ENCODE measurements at regions not wholly inside any gene's neighbourhood (a gene's known extent, or its start where the extent isn't known, plus 50 kb on each side); places are given as distances from the start of the nearest gene placed in this dataset.

DNA sequence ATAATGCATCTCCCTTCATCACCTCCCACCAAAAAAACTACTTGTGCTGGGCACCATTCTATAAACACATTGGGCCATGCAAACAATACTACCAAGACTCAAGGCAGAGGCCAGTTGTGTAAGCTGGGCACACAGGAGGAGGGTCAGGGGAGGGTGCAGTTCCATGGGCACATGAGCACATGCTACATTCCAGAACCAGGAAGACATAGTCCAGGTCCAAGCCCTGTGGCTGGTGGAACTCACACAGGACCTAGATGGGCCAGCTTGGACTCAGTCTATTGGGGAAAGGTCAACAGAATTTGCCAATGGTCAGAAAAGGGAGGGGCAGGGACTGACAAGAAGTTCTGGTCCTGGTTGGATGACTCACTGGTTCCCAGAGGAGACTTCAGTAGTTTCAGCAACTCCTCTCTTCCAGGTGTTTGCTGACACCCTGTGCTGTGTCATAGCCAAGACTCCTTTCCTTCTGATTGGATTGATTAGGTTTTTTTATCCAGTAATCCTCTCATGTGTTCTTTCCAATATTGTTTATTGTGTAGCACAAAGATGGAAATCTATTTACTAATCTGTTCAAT lies 249.7 kb downstream of the C1orf94 start:
- DNase-seq = no peak
- Histone ChIP-seq H3K9me3 (no peaks in the 10 kb centered on the region), H3K36me3 (no peaks in the 10 kb centered on the region), H3K4me3 (no peak overlapping the region), H3K27ac (no peak overlapping the region), H3K27me3 (no peaks in the 10 kb centered on the region), H3K4me1 (no peaks in the 10 kb centered on the region)
- in situ Hi-C loops (cut with MboI; ENCODE audit: low pct_ligation_motif_present in 1 of 4, low pct_unique_long_range_greater_than_20kb in 1 of 4, low sequenced_read_pairs in 3 of 4) (no loop called here), intact Hi-C loops (cut with DNase I; ENCODE audit: low total_unique reads) (no loop called here)
- no peak for TF ChIP-seq POLR2AphosphoS5 (IDR thresholded peaks at IDR 0.05)
- TF ChIP-seq, protein P1, sequence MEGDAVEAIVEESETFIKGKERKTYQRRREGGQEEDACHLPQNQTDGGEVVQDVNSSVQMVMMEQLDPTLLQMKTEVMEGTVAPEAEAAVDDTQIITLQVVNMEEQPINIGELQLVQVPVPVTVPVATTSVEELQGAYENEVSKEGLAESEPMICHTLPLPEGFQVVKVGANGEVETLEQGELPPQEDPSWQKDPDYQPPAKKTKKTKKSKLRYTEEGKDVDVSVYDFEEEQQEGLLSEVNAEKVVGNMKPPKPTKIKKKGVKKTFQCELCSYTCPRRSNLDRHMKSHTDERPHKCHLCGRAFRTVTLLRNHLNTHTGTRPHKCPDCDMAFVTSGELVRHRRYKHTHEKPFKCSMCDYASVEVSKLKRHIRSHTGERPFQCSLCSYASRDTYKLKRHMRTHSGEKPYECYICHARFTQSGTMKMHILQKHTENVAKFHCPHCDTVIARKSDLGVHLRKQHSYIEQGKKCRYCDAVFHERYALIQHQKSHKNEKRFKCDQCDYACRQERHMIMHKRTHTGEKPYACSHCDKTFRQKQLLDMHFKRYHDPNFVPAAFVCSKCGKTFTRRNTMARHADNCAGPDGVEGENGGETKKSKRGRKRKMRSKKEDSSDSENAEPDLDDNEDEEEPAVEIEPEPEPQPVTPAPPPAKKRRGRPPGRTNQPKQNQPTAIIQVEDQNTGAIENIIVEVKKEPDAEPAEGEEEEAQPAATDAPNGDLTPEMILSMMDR (IDR thresholded peaks at IDR 0.05) = no peak

DNA sequence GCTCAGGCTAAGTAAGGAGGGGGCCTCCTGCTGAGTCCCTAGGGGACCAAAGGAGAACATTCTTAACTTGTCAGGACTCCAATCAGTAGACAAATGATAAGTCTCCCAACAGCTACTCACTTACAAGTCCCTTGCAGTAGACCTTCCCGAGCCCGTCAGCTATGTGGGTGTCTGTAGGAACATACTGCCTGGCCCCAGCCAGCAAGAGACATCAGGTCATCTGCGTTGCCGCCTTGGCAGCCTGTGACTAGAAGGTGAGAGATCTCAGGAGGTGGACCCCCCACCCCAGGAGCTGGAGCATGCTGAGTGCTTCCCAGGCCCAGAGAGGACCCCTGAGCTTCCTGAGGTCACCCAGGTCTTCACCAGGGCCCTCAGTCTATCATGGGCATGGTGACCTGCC lies 250.5 kb downstream of the C1orf94 start:
- DNase-seq = no peak
- Histone ChIP-seq H3K27ac (no peak overlapping the region), H3K27me3 (no peaks in the 10 kb centered on the region), H3K4me1 (no peaks in the 10 kb centered on the region), H3K36me3 (no peaks in the 10 kb centered on the region), H3K4me3 (no peak overlapping the region), H3K9me3 (no peaks in the 10 kb centered on the region)
- TF ChIP-seq POLR2A (IDR thresholded peaks at IDR 0.05) = no peak
- no peak for TF ChIP-seq EP300 (IDR thresholded peaks at IDR 0.05; ENCODE audit: low read depth)
- TF ChIP-seq POLR2AphosphoS5 (IDR thresholded peaks at IDR 0.05) = no peak
- TF ChIP-seq, protein P1 (IDR thresholded peaks at IDR 0.05) = no peak
- in situ Hi-C loops (cut with MboI; ENCODE audit: low pct_ligation_motif_present in 1 of 4, low pct_unique_long_range_greater_than_20kb in 1 of 4, low sequenced_read_pairs in 3 of 4) = no loop called here
- 91% methylated on average over 4 of the region's 4 CpGs; no CpG with 5 or more reads in 1 of the 2 donors for whole genome bisulfite sequencing, 2 donors (ENCODE audit: low coverage in 1 of 2)
- intact Hi-C loops (cut with DNase I; ENCODE audit: low total_unique reads) = no loop called here

DNA sequence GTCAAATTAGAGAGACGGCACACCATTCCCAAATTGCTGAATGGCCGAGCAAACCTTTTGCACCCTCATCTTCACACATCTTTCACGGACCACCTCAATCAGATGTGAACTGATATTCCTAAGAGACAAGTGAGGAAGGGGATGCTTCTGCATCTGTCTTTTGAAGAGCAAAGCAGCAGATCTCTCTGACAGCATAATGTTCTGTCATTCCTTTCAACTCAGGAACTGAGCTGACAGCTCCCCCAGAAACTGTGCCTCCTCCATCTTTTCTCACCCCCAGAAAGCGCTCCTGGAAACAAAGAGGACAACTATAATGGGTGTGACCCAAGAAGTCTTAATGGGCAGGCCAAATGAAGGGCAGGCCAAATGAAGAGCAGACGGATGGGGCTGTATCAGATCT lies 256.4 kb downstream of the C1orf94 start:
- intact Hi-C loops (cut with DNase I; ENCODE audit: low total_unique reads) (no loop called here), in situ Hi-C loops (cut with MboI; ENCODE audit: low pct_ligation_motif_present in 1 of 4, low pct_unique_long_range_greater_than_20kb in 1 of 4, low sequenced_read_pairs in 3 of 4) (no loop called here)
- no peak for DNase-seq
- no peak overlapping the region for H3K27ac ChIP-seq
- no peaks in the 10 kb centered on the region for H3K36me3 ChIP-seq
- no peak overlapping the region for H3K4me3 ChIP-seq
- TF ChIP-seq, protein P1 (IDR thresholded peaks at IDR 0.05) = no peak
- TF ChIP-seq EP300 (IDR thresholded peaks at IDR 0.05; ENCODE audit: low read depth) = no peak
- TF ChIP-seq POLR2A (IDR thresholded peaks at IDR 0.05) = no peak
- no peaks in the 10 kb centered on the region for H3K4me1 ChIP-seq
- H3K27me3 ChIP-seq = no peaks in the 10 kb centered on the region
- H3K9me3 ChIP-seq = no peaks in the 10 kb centered on the region
- 80 to 85% methylated on average over 5 of the region's 5 CpGs for WGBS, 2 donors (ENCODE audit: low coverage in 1 of 2)

DNA sequence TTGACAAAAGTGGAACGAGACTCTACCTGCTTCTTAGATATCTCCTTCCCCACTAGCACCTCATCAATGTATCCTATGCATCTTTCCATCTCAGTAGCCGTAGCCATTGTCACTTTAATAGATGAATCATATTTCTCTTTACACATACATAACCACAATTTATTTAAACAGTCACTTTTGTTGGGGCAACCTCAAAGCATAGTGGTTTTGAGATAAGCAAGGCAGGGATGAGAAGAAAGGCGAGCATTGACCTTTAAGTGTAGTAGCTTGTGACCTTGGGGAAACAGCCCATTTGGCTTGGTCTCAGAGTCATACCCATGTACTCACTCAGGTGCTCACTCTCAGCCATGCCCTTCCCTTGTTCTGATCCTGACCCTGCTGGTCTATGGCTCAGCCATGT lies 260.1 kb downstream of the C1orf94 start:
- DNase-seq = no peak
- in situ Hi-C loops (cut with MboI; ENCODE audit: low pct_ligation_motif_present in 1 of 4, low pct_unique_long_range_greater_than_20kb in 1 of 4, low sequenced_read_pairs in 3 of 4) (no loop called here), intact Hi-C loops (cut with DNase I; ENCODE audit: low total_unique reads) (no loop called here)
- Histone ChIP-seq H3K4me3 (no peak overlapping the region), H3K9me3 (no peaks in the 10 kb centered on the region), H3K27ac (no peak overlapping the region), H3K4me1 (no peaks in the 10 kb centered on the region), H3K27me3 (peaks cover 4% of the 10 kb centered on the region), H3K36me3 (no peaks in the 10 kb centered on the region)
- 58 to 69% methylated on average over 2 to 3 of the region's 3 CpGs for WGBS, 2 donors (ENCODE audit: low coverage in 1 of 2)
- TF ChIP-seq POLR2A (IDR thresholded peaks at IDR 0.05) (no peak), POLR2AphosphoS5 (IDR thresholded peaks at IDR 0.05) (no peak), EP300 (IDR thresholded peaks at IDR 0.05; ENCODE audit: low read depth) (no peak)
